IPS-15b (cell line): ENCODE measurements at regions not wholly inside any gene's neighbourhood (a gene's known extent, or its start where the extent isn't known, plus 50 kb on each side); places are given as distances from the start of the nearest gene placed in this dataset.
"Not testable (repeated sequence)": the region's sequence is repeated elsewhere in the genome, so short reads cannot be mapped to it uniquely, and the experiment has no call there.

Experiments
- H3K27me3 ChIP-seq: one replicate; pipeline ENCODE4 v1.6.1; 2013; ENCODE audit warnings: low read length; ENCODE audit not compliant: control insufficient read depth, insufficient read depth
- H3K36me3 ChIP-seq: one replicate; pipeline ENCODE4 v1.6.1; 2013; ENCODE audit warnings: low read length; ENCODE audit not compliant: control insufficient read depth, insufficient read depth
- H3K4me1 ChIP-seq: one replicate; pipeline ENCODE4 v1.6.1; 2013; ENCODE audit warnings: mild to moderate bottlenecking, low read length; ENCODE audit not compliant: control insufficient read depth, insufficient read depth
- H3K4me3 ChIP-seq: one replicate; pipeline ENCODE4 v1.5.1; 2013; ENCODE audit warnings: low read depth, low read length
- H3K9ac ChIP-seq: one replicate; pipeline ENCODE4 v1.6.1; 2013; ENCODE audit warnings: low read depth, mild to moderate bottlenecking, low read length
- H3K9me3 ChIP-seq: one replicate; pipeline ENCODE4 v1.6.1; 2013; ENCODE audit warnings: mild to moderate bottlenecking, low read length; ENCODE audit not compliant: control insufficient read depth, insufficient read depth

- H3K9ac ChIP-seq: no peak overlapping the region
- H3K27me3 ChIP-seq: no peaks in the 10 kb centered on the region
- no peaks in the 10 kb centered on the region for H3K4me1 ChIP-seq
- no peaks in the 10 kb centered on the region for H3K36me3 ChIP-seq
- H3K4me3 ChIP-seq: no peak overlapping the region
- no peaks in the 10 kb centered on the region for H3K9me3 ChIP-seq
Observed at GRCh38 chr5:94102849-94103248, 361.4 kb upstream of the POU5F2 start.

- H3K4me3 ChIP-seq, H3K9me3 ChIP-seq, H3K27me3 ChIP-seq, H3K4me1 ChIP-seq, H3K36me3 ChIP-seq, H3K9ac ChIP-seq: not testable (repeated sequence)
Observed at GRCh38 chr5:94097384-94097783, 356.0 kb upstream of the POU5F2 start.

- Histone ChIP-seq H3K4me1 (no peaks in the 10 kb centered on the region), H3K9me3 (no peaks in the 10 kb centered on the region), H3K27me3 (no peaks in the 10 kb centered on the region), H3K36me3 (no peaks in the 10 kb centered on the region), H3K4me3 (no peak overlapping the region), H3K9ac (no peak overlapping the region)
Observed at GRCh38 chr5:94094793-94095441, 353.5 kb upstream of the POU5F2 start.

- Histone ChIP-seq H3K9ac (no peak overlapping the region), H3K27me3 (no peaks in the 10 kb centered on the region), H3K9me3 (no peaks in the 10 kb centered on the region), H3K4me3 (no peak overlapping the region), H3K4me1 (no peaks in the 10 kb centered on the region), H3K36me3 (no peaks in the 10 kb centered on the region)
Observed at GRCh38 chr5:94093300-94093699, 351.9 kb upstream of the POU5F2 start.

GRCh38 chr5:94086635-94087034 lies 345.2 kb upstream of the POU5F2 start:
- H3K4me3 ChIP-seq, H3K4me1 ChIP-seq, H3K9ac ChIP-seq, H3K9me3 ChIP-seq, H3K27me3 ChIP-seq, H3K36me3 ChIP-seq: not testable (repeated sequence)

GRCh38 chr5:94086194-94086593 lies 344.8 kb upstream of the POU5F2 start:
- H3K9me3 ChIP-seq: no peaks in the 10 kb centered on the region
- H3K4me1 ChIP-seq: no peaks in the 10 kb centered on the region
- no peak overlapping the region for H3K9ac ChIP-seq
- no peak overlapping the region for H3K4me3 ChIP-seq
- H3K36me3 ChIP-seq: no peaks in the 10 kb centered on the region
- no peaks in the 10 kb centered on the region for H3K27me3 ChIP-seq

- Histone ChIP-seq H3K9ac (no peak overlapping the region), H3K27me3 (no peaks in the 10 kb centered on the region), H3K9me3 (no peaks in the 10 kb centered on the region), H3K4me3 (no peak overlapping the region), H3K4me1 (no peaks in the 10 kb centered on the region), H3K36me3 (no peaks in the 10 kb centered on the region)
Observed at GRCh38 chr5:94082405-94082804, 341.0 kb upstream of the POU5F2 start.

GRCh38 chr5:94081088-94081487 lies 339.7 kb upstream of the POU5F2 start:
- Histone ChIP-seq H3K36me3 (no peaks in the 10 kb centered on the region), H3K9me3 (no peaks in the 10 kb centered on the region), H3K4me3 (no peak overlapping the region), H3K4me1 (no peaks in the 10 kb centered on the region), H3K9ac (no peak overlapping the region), H3K27me3 (no peaks in the 10 kb centered on the region)

- H3K4me3 ChIP-seq: no peak overlapping the region
- no peak overlapping the region for H3K9ac ChIP-seq
- H3K9me3 ChIP-seq: no peaks in the 10 kb centered on the region
- H3K36me3 ChIP-seq: no peaks in the 10 kb centered on the region
- H3K4me1 ChIP-seq: no peaks in the 10 kb centered on the region
- no peaks in the 10 kb centered on the region for H3K27me3 ChIP-seq
Observed at GRCh38 chr5:94080390-94080789, 339.0 kb upstream of the POU5F2 start.

- Histone ChIP-seq H3K9me3 (no peaks in the 10 kb centered on the region), H3K27me3 (no peaks in the 10 kb centered on the region), H3K4me1 (no peaks in the 10 kb centered on the region), H3K36me3 (no peaks in the 10 kb centered on the region), H3K4me3 (no peak overlapping the region), H3K9ac (no peak overlapping the region)
Observed at GRCh38 chr5:94072116-94072515, 330.7 kb upstream of the POU5F2 start.

GRCh38 chr5:94066437-94067207 lies 325.2 kb upstream of the POU5F2 start:
- Histone ChIP-seq H3K9ac (no peak overlapping the region), H3K27me3 (no peaks in the 10 kb centered on the region), H3K4me1 (no peaks in the 10 kb centered on the region), H3K36me3 (no peaks in the 10 kb centered on the region), H3K4me3 (no peak overlapping the region), H3K9me3 (no peaks in the 10 kb centered on the region)

- H3K9me3 ChIP-seq: no peaks in the 10 kb centered on the region
- H3K4me1 ChIP-seq: no peaks in the 10 kb centered on the region
- H3K4me3 ChIP-seq: no peak overlapping the region
Observed at GRCh38 chr5:94064025-94064424, 322.6 kb upstream of the POU5F2 start.

More at GRCh38 chr5:94064025-94064424, 322.6 kb upstream of the POU5F2 start:
- Histone ChIP-seq H3K27me3 (no peaks in the 10 kb centered on the region), H3K36me3 (no peaks in the 10 kb centered on the region), H3K9ac (no peak overlapping the region)
